A549 (cell line): ENCODE measurements at regions not wholly inside any gene's neighbourhood (a gene's known extent, or its start where the extent isn't known, plus 50 kb on each side); places are given as distances from the start of the nearest gene placed in this dataset.

Experiments used
- BCL3 ChIP-seq: fragments of >200 bp; sonication (Bioruptor Twin); formaldehyde crosslinking; IDR thresholded peaks from 3 replicates; pipeline ENCODE4 v1.6.1; 2016
- CTCF ChIP-seq: fragments of >200 bp; sonication (Bioruptor Twin); formaldehyde crosslinking; IDR thresholded peaks from 3 replicates; pipeline ENCODE4 v1.5.1; 2016
- ESRRA ChIP-seq: fragments of 150-350 bp; IDR thresholded peaks from 2 replicates; pipeline ENCODE4 v1.6.1; 2014; ENCODE audit warnings: mild to moderate bottlenecking, low read length, borderline replicate concordance
- KDM5A ChIP-seq: fragments of 200-600 bp; sonication (generic); IDR thresholded peaks from 2 replicates; pipeline ENCODE4 v1.6.1; 2016; ENCODE audit warnings: antibody characterized with exemption, mild to moderate bottlenecking
- MAZ ChIP-seq: fragments of 150-350 bp; IDR thresholded peaks from 2 replicates; pipeline ENCODE4 v1.6.1; 2014; ENCODE audit warnings: antibody characterized with exemption, low read depth, low read length, borderline replicate concordance
- POLR2A ChIP-seq: IDR thresholded peaks from 2 replicates; pipeline ENCODE4 v1.6.1; 2012; ENCODE audit warnings: mild to moderate bottlenecking, low read length
- SMC3 ChIP-seq: fragments of >200 bp; sonication (Bioruptor Twin); formaldehyde crosslinking; IDR thresholded peaks from 3 replicates; pipeline ENCODE4 v1.6.1; 2018; ENCODE audit warnings: inconsistent platforms
- ZC3H11A ChIP-seq: fragments of 450-650 bp; IDR thresholded peaks from 2 replicates; pipeline ENCODE4 v1.6.1; 2014; ENCODE audit warnings: antibody characterized with exemption, mild to moderate bottlenecking
- ZSCAN20 ChIP-seq: fragments of 250-450 bp; sonication (Bioruptor Pico); IDR thresholded peaks from 2 replicates; pipeline ENCODE4 v1.8.0; 2022; ENCODE audit warnings: mild to moderate bottlenecking, moderate library complexity

- TF ChIP-seq ZC3H11A: no peak
- TF ChIP-seq ESRRA: no peak
- TF ChIP-seq CTCF: no peak
- no peak for TF ChIP-seq KDM5A
- no peak for TF ChIP-seq MAZ
- TF ChIP-seq POLR2A: no peak
- no peak for TF ChIP-seq SMC3
- TF ChIP-seq BCL3: no peak
- TF ChIP-seq ZSCAN20 (CRISPR knock-in tag): no peak
Measured at GRCh38 chr6:2378046-2378657, 132.7 kb upstream of the GMDS start.
